SK-MEL-5 (cell line): ENCODE measurements at regions not wholly inside any gene's neighbourhood (a gene's known extent, or its start where the extent isn't known, plus 50 kb on each side); places are given as distances from the start of the nearest gene placed in this dataset.

Experiments
- DNase-seq: peaks from one replicate; pipeline ENCODE4 v3.0.0-alpha.2; 2016; ENCODE audit warnings: low read depth, low spot score
- in situ Hi-C: cut with HindIII; loops from 2 replicates; pipeline ENCODE4 v1.10.0; 2016; ENCODE audit warnings: low sequenced_read_pairs, high pct_unique_total_duplicates, low pct_unique_long_range_greater_than_20kb

- in situ Hi-C loops: no loop called here
- no peak for DNase-seq
Measured at GRCh38 chr13:50670847-50671496, 172.5 kb downstream of the DLEU7 start.

GRCh38 chr13:50671497-50671850, 172.0 kb downstream of the DLEU7 start:
- in situ Hi-C loops: no loop called here
- no peak for DNase-seq

GRCh38 chr13:50672025-50672424, 171.5 kb downstream of the DLEU7 start:
- DNase-seq: peak; percentile 23

GRCh38 chr13:50675651-50676050, 167.8 kb downstream of the DLEU7 start:
- in situ Hi-C loops: no loop called here
- DNase-seq: no peak

More at GRCh38 chr13:50672025-50672424, 171.5 kb downstream of the DLEU7 start:
- in situ Hi-C loops: no loop called here

- in situ Hi-C loops: no loop called here
- DNase-seq: no peak
Measured at GRCh38 chr13:50676602-50677001, 166.9 kb downstream of the DLEU7 start.

GRCh38 chr13:50677258-50677657, 166.2 kb downstream of the DLEU7 start:
- in situ Hi-C loops: no loop called here
- DNase-seq: no peak

- DNase-seq: peak; percentile 95
- in situ Hi-C loops: no loop called here
Measured at GRCh38 chr13:50677687-50678463, 165.6 kb downstream of the DLEU7 start.

GRCh38 chr13:50678464-50679162, 164.9 kb downstream of the DLEU7 start:
- DNase-seq: peak; percentile 13
- in situ Hi-C loops: no loop called here

GRCh38 chr13:50679321-50679720, 164.2 kb downstream of the DLEU7 start:
- in situ Hi-C loops: no loop called here
- DNase-seq: no peak

- no peak for DNase-seq
- in situ Hi-C loops: no loop called here
Measured at GRCh38 chr13:50682002-50682401, 161.5 kb downstream of the DLEU7 start.

GRCh38 chr13:50682966-50683365, 160.5 kb downstream of the DLEU7 start:
- DNase-seq: peak; percentile 69
- in situ Hi-C loops: no loop called here

GRCh38 chr13:50684366-50684765, 159.1 kb downstream of the DLEU7 start:
- no peak for DNase-seq
- in situ Hi-C loops: no loop called here

GRCh38 chr13:50685491-50685890, 158.0 kb downstream of the DLEU7 start:
- peak; percentile 84 for DNase-seq
- in situ Hi-C loops: no loop called here

GRCh38 chr13:50685956-50686355, 157.5 kb downstream of the DLEU7 start:
- in situ Hi-C loops: no loop called here

GRCh38 chr13:50686551-50686950, 156.9 kb downstream of the DLEU7 start:
- DNase-seq: no peak
- in situ Hi-C loops: no loop called here

More at GRCh38 chr13:50685956-50686355, 157.5 kb downstream of the DLEU7 start:
- no peak for DNase-seq

GRCh38 chr13:50687545-50687944, 155.9 kb downstream of the DLEU7 start:
- DNase-seq: no peak
- in situ Hi-C loops: no loop called here

- no peak for DNase-seq
- in situ Hi-C loops: no loop called here
Measured at GRCh38 chr13:50690006-50690405, 153.5 kb downstream of the DLEU7 start.

GRCh38 chr13:50691176-50691680, 152.3 kb downstream of the DLEU7 start:
- DNase-seq: no peak
- in situ Hi-C loops: no loop called here
